ENCODE measurements at regions not wholly inside any gene's neighbourhood (a gene's known extent, or its start where the extent isn't known, plus 50 kb on each side); places are given as distances from the start of the nearest gene placed in this dataset.
"Not testable (repeated sequence)": the region's sequence is repeated elsewhere in the genome, so short reads cannot be mapped to it uniquely, and the experiment has no call there.

- H3K36me3 ChIP-seq (ENCODE audit: control insufficient read depth in 1 of 2, insufficient read depth in 2 of 2, low read length in 2 of 2): no peaks in the 10 kb centered on the region
- peaks cover 0 to 5% of the 10 kb centered on the region in 2 donors for H3K9me3 ChIP-seq (ENCODE audit: control insufficient read depth in 1 of 2, low read length in 2 of 2)
- no peak overlapping the region for H3K27ac ChIP-seq (ENCODE audit: low read length)
- no peaks in the 10 kb centered on the region for H3K4me1 ChIP-seq (ENCODE audit: control insufficient read depth in 1 of 2, insufficient read depth in 2 of 2, low read length in 2 of 2)
- no peak overlapping the region for H3K4me3 ChIP-seq (ENCODE audit: low read depth in 1 of 2, low read length in 2 of 2)
- H3K27me3 ChIP-seq (ENCODE audit: low read depth, low read length): no peaks in the 10 kb centered on the region
These were observed 181.4 kb upstream of the TUBA3C start for GRCh38 chr13:19362946-19363510.

- H3K9me3 ChIP-seq (ENCODE audit: control insufficient read depth in 1 of 2, low read length in 2 of 2); H3K36me3 ChIP-seq (ENCODE audit: control insufficient read depth in 1 of 2, insufficient read depth in 2 of 2, low read length in 2 of 2); H3K27ac ChIP-seq (ENCODE audit: low read length); H3K4me3 ChIP-seq (ENCODE audit: low read depth in 1 of 2, low read length in 2 of 2); H3K27me3 ChIP-seq (ENCODE audit: low read depth, low read length); H3K4me1 ChIP-seq (ENCODE audit: control insufficient read depth in 1 of 2, insufficient read depth in 2 of 2, low read length in 2 of 2): not testable (repeated sequence)
These were observed 178.1 kb upstream of the TUBA3C start for GRCh38 chr13:19359697-19360096.

DNA sequence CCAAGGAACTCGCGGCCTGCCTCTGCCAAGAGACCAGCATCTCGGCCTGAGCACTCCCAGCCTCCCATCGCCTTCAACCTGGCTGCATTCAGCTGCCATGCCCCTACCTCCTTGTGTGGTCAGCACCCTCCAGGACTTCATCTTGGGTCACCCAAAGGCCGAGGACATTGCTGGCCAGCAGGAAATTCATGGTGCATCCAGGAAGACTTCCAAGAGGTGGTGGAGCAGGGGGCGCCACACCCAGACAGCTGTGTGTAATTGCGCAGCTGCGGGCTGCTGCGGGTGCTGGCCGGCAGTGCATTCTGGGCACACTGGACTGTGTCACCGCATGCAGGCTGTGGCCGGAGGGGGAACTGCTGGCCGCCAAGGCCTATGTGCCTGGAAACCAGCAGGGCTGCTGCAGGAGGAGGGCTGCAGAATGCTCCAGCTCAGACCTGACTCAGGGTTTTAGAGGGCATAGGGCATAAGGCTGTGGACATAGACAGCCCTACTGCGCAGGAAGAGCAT lies 164.3 kb upstream of the TUBA3C start:
- Histone ChIP-seq H3K27ac (ENCODE audit: low read length) (no peak overlapping the region), H3K4me3 (ENCODE audit: low read depth in 1 of 2, low read length in 2 of 2) (no peak overlapping the region), H3K27me3 (ENCODE audit: low read depth, low read length) (no peaks in the 10 kb centered on the region), H3K4me1 (ENCODE audit: control insufficient read depth in 1 of 2, insufficient read depth in 2 of 2, low read length in 2 of 2) (no peaks in the 10 kb centered on the region), H3K36me3 (ENCODE audit: control insufficient read depth in 1 of 2, insufficient read depth in 2 of 2, low read length in 2 of 2) (no peaks in the 10 kb centered on the region), H3K9me3 (ENCODE audit: control insufficient read depth in 1 of 2, low read length in 2 of 2) (no peaks in the 10 kb centered on the region)

DNA sequence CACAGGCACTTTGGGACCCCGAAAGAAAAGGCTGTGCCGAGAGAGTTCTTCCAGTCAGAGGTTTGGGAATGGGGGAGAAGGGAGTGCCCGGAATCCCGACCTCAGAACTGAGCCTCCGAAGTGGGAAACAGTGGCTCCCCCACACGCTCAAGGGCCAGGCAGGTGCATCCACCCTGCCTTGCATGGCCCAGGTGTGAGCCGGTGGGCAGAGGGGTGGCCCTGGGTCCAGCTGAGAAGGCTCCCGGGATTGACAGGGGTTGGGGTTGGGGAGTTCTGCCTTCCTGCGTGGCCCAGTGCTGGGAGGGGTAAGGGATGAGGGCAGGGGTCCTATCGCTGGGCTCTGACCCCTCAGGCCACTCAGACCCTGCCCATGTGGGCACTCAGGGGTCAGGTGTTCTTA lies 163.5 kb upstream of the TUBA3C start:
- Histone ChIP-seq H3K27me3 (ENCODE audit: low read depth, low read length) (no peaks in the 10 kb centered on the region), H3K4me1 (ENCODE audit: control insufficient read depth in 1 of 2, insufficient read depth in 2 of 2, low read length in 2 of 2) (no peaks in the 10 kb centered on the region), H3K36me3 (ENCODE audit: control insufficient read depth in 1 of 2, insufficient read depth in 2 of 2, low read length in 2 of 2) (no peaks in the 10 kb centered on the region), H3K27ac (ENCODE audit: low read length) (no peak overlapping the region), H3K4me3 (ENCODE audit: low read depth in 1 of 2, low read length in 2 of 2) (peak overlapping the region in 1 of 2 donors; percentile 28), H3K9me3 (ENCODE audit: control insufficient read depth in 1 of 2, low read length in 2 of 2) (no peaks in the 10 kb centered on the region)

DNA sequence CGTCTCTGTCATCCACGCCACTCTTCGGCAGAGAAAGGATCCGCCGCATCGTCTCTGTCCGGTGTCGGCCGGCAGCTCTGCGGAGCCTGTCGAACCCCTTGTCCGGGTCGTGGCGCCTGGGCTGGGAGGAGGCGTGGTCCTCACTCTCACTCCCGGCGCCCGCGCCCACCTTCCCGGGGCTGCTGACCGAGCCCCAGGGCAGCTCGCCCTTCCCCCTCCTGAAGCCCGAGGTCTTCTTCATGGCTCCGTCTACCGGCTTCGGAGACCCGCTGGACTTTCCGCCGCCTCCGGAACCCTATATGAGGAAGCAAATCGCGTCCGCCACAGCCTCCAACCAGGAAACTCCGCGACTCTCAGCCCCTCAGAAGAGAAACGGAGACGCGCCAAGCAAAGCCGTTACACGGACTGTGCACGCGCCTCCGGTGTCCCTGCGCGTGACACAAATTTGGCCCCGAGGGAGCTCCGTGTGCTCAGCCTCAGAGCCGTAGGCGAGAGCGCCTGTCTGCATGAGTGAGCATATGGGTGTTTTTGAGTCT lies 163.0 kb upstream of the TUBA3C start:
- H3K27me3 ChIP-seq (ENCODE audit: low read depth, low read length); H3K4me1 ChIP-seq (ENCODE audit: control insufficient read depth in 1 of 2, insufficient read depth in 2 of 2, low read length in 2 of 2); H3K9me3 ChIP-seq (ENCODE audit: control insufficient read depth in 1 of 2, low read length in 2 of 2); H3K36me3 ChIP-seq (ENCODE audit: control insufficient read depth in 1 of 2, insufficient read depth in 2 of 2, low read length in 2 of 2); H3K27ac ChIP-seq (ENCODE audit: low read length): not testable (repeated sequence)
- peak overlapping the region in 1 of 2 donors; percentile 28 for H3K4me3 ChIP-seq (ENCODE audit: low read depth in 1 of 2, low read length in 2 of 2)

GRCh38 chr13:19332378-19332777 lies 150.8 kb upstream of the TUBA3C start:
- Histone ChIP-seq H3K36me3 (ENCODE audit: control insufficient read depth in 1 of 2, insufficient read depth in 2 of 2, low read length in 2 of 2) (no peaks in the 10 kb centered on the region), H3K27ac (ENCODE audit: low read length) (no peak overlapping the region), H3K27me3 (ENCODE audit: low read depth, low read length) (no peaks in the 10 kb centered on the region), H3K9me3 (ENCODE audit: control insufficient read depth in 1 of 2, low read length in 2 of 2) (no peaks in the 10 kb centered on the region), H3K4me1 (ENCODE audit: control insufficient read depth in 1 of 2, insufficient read depth in 2 of 2, low read length in 2 of 2) (no peaks in the 10 kb centered on the region), H3K4me3 (ENCODE audit: low read depth in 1 of 2, low read length in 2 of 2) (no peak overlapping the region)

- no peaks in the 10 kb centered on the region for H3K4me1 ChIP-seq (ENCODE audit: control insufficient read depth in 1 of 2, insufficient read depth in 2 of 2, low read length in 2 of 2)
- no peaks in the 10 kb centered on the region for H3K36me3 ChIP-seq (ENCODE audit: control insufficient read depth in 1 of 2, insufficient read depth in 2 of 2, low read length in 2 of 2)
- no peak overlapping the region for H3K27ac ChIP-seq (ENCODE audit: low read length)
- H3K4me3 ChIP-seq (ENCODE audit: low read depth in 1 of 2, low read length in 2 of 2): no peak overlapping the region
- H3K9me3 ChIP-seq (ENCODE audit: control insufficient read depth in 1 of 2, low read length in 2 of 2): peaks cover 0 to 7% of the 10 kb centered on the region in 2 donors
- H3K27me3 ChIP-seq (ENCODE audit: low read depth, low read length): no peaks in the 10 kb centered on the region
These were observed 147.7 kb upstream of the TUBA3C start for GRCh38 chr13:19329365-19329764.

DNA sequence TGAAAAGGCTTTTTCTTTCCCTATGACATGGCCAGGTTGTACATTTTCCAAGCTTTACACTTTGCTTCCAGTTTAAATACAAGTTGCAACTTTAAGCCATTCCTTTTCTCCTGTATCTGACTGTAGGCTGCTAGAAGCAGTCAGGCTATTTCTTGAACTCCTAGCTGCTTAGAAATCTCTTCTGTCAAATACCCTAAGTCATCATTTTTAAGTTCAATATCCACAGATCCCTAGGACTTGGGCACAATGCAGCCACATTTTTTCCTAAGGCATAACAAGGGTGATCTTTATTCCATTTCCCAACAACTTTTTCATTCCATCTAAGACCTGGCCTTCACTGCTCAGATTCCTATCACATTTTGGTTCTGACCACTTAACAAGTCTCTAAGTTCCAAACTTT lies 142.7 kb upstream of the TUBA3C start:
- H3K36me3 ChIP-seq (ENCODE audit: control insufficient read depth in 1 of 2, insufficient read depth in 2 of 2, low read length in 2 of 2): no peaks in the 10 kb centered on the region
- no peak overlapping the region for H3K4me3 ChIP-seq (ENCODE audit: low read depth in 1 of 2, low read length in 2 of 2)
- peaks cover 0 to 17% of the 10 kb centered on the region in 2 donors for H3K9me3 ChIP-seq (ENCODE audit: control insufficient read depth in 1 of 2, low read length in 2 of 2)
- H3K27ac ChIP-seq (ENCODE audit: low read length): no peak overlapping the region
- no peaks in the 10 kb centered on the region for H3K27me3 ChIP-seq (ENCODE audit: low read depth, low read length)
- H3K4me1 ChIP-seq (ENCODE audit: control insufficient read depth in 1 of 2, insufficient read depth in 2 of 2, low read length in 2 of 2): no peaks in the 10 kb centered on the region

GRCh38 chr13:19321222-19321621 lies 139.6 kb upstream of the TUBA3C start:
- Histone ChIP-seq H3K9me3 (ENCODE audit: control insufficient read depth in 1 of 2, low read length in 2 of 2) (peaks cover 0 to 17% of the 10 kb centered on the region in 2 donors), H3K4me1 (ENCODE audit: control insufficient read depth in 1 of 2, insufficient read depth in 2 of 2, low read length in 2 of 2) (no peaks in the 10 kb centered on the region), H3K27me3 (ENCODE audit: low read depth, low read length) (no peaks in the 10 kb centered on the region), H3K4me3 (ENCODE audit: low read depth in 1 of 2, low read length in 2 of 2) (no peak overlapping the region), H3K36me3 (ENCODE audit: control insufficient read depth in 1 of 2, insufficient read depth in 2 of 2, low read length in 2 of 2) (no peaks in the 10 kb centered on the region), H3K27ac (ENCODE audit: low read length) (no peak overlapping the region)

DNA sequence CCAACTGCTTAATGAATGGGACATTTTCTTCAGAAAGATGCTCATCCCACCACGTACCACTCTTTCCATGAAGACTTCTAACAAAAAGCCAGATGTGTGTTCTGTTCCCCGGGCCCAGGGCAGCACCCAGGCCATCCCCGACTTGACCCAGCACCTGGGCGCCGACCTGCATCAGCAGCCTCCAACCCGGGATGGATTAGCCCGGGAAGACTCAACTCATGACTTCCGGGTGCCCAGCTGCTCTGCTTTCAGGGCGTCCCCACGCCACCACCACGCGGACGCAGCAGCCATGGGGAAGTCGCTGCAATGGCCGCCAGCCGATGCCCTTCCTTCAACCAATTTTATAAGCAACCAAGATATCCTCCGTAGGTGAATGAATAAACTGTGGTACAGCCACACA lies 123.8 kb upstream of the TUBA3C start:
- H3K27me3 ChIP-seq (ENCODE audit: low read depth, low read length): no peaks in the 10 kb centered on the region
- H3K27ac ChIP-seq (ENCODE audit: low read length): no peak overlapping the region
- H3K4me3 ChIP-seq (ENCODE audit: low read depth in 1 of 2, low read length in 2 of 2): no peak overlapping the region
- H3K4me1 ChIP-seq (ENCODE audit: control insufficient read depth in 1 of 2, insufficient read depth in 2 of 2, low read length in 2 of 2): no peaks in the 10 kb centered on the region
- peaks cover 0 to 3% of the 10 kb centered on the region in 2 donors for H3K9me3 ChIP-seq (ENCODE audit: control insufficient read depth in 1 of 2, low read length in 2 of 2)
- H3K36me3 ChIP-seq (ENCODE audit: control insufficient read depth in 1 of 2, insufficient read depth in 2 of 2, low read length in 2 of 2): no peaks in the 10 kb centered on the region

DNA sequence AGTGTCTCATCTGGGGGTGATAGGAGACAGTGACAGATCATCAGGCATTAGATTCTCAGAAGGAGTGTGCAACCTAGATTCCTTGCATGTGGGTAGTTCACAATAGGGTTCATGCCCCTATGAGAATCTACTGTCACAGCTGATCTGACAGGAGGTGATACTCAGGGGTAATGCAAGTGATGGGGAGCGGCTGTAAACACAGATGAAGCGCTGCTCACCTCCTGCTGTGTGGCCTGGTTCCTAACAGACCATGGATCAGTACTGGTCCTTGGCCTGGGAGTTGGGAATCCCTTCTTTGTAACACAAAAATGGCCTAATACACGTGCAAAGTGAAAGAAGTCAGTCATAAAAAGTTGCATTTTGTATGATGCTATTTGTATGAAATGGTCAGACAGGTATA lies 107.6 kb upstream of the TUBA3C start:
- no peak overlapping the region for H3K4me3 ChIP-seq (ENCODE audit: low read depth in 1 of 2, low read length in 2 of 2)
- no peak overlapping the region for H3K27ac ChIP-seq (ENCODE audit: low read length)
- H3K36me3 ChIP-seq (ENCODE audit: control insufficient read depth in 1 of 2, insufficient read depth in 2 of 2, low read length in 2 of 2): no peaks in the 10 kb centered on the region
- H3K27me3 ChIP-seq (ENCODE audit: low read depth, low read length): no peaks in the 10 kb centered on the region
- no peaks in the 10 kb centered on the region for H3K9me3 ChIP-seq (ENCODE audit: control insufficient read depth in 1 of 2, low read length in 2 of 2)
- H3K4me1 ChIP-seq (ENCODE audit: control insufficient read depth in 1 of 2, insufficient read depth in 2 of 2, low read length in 2 of 2): no peaks in the 10 kb centered on the region

- Histone ChIP-seq H3K36me3 (ENCODE audit: control insufficient read depth in 1 of 2, insufficient read depth in 2 of 2, low read length in 2 of 2) (no peaks in the 10 kb centered on the region), H3K9me3 (ENCODE audit: control insufficient read depth in 1 of 2, low read length in 2 of 2) (no peaks in the 10 kb centered on the region), H3K4me3 (ENCODE audit: low read depth in 1 of 2, low read length in 2 of 2) (no peak overlapping the region), H3K27ac (ENCODE audit: low read length) (no peak overlapping the region), H3K4me1 (ENCODE audit: control insufficient read depth in 1 of 2, insufficient read depth in 2 of 2, low read length in 2 of 2) (no peaks in the 10 kb centered on the region), H3K27me3 (ENCODE audit: low read depth, low read length) (no peaks in the 10 kb centered on the region)
These were observed 102.2 kb upstream of the TUBA3C start for GRCh38 chr13:19283836-19284235.

All from muscle layer of duodenum (tissue), 2 donors.